Upper lobe of right lung (tissue), 1 donor: ENCODE measurements at regions not wholly inside any gene's neighbourhood (a gene's known extent, or its start where the extent isn't known, plus 50 kb on each side); places are given as distances from the start of the nearest gene placed in this dataset.

Source experiments
- ATAC-seq: fragments of 200-7000 bp; cut with Tn5 transposase; one replicate; pipeline ENCODE4 v1.9.1; 2020; ENCODE audit warnings: mild to moderate bottlenecking, moderate library complexity
- DNase-seq: peaks from one replicate; pipeline ENCODE4 v3.0.0-alpha.2; 2020
- H3K27ac ChIP-seq: fragments of 200-600 bp; one replicate; pipeline ENCODE4 v1.8.0; 2022
- H3K27me3 ChIP-seq: fragments of 200-600 bp; one replicate; pipeline ENCODE4 v1.8.0; 2022; ENCODE audit warnings: mild to moderate bottlenecking
- H3K36me3 ChIP-seq: fragments of 200-600 bp; one replicate; pipeline ENCODE4 v1.8.0; 2022
- H3K4me1 ChIP-seq: fragments of 200-600 bp; one replicate; pipeline ENCODE4 v1.8.0; 2022
- H3K4me3 ChIP-seq: fragments of 200-600 bp; one replicate; pipeline ENCODE4 v1.8.0; 2022; ENCODE audit warnings: mild to moderate bottlenecking
- H3K9me3 ChIP-seq: fragments of 200-600 bp; one replicate; pipeline ENCODE4 v1.8.0; 2022
- CTCF ChIP-seq: fragments of 200-600 bp; IDR thresholded peaks from one replicate; pipeline ENCODE4 v1.8.0; 2022; ENCODE audit warnings: antibody characterized with exemption
- intact Hi-C: fragments of 100-400 bp; cut with DNase I; formaldehyde crosslinking; loops from one replicate; pipeline ENCODE4 v1.11.0; 2022
- donor health status: DM: no; HTN: yes; CAD: no; lungs with severe emphysema.

DNA sequence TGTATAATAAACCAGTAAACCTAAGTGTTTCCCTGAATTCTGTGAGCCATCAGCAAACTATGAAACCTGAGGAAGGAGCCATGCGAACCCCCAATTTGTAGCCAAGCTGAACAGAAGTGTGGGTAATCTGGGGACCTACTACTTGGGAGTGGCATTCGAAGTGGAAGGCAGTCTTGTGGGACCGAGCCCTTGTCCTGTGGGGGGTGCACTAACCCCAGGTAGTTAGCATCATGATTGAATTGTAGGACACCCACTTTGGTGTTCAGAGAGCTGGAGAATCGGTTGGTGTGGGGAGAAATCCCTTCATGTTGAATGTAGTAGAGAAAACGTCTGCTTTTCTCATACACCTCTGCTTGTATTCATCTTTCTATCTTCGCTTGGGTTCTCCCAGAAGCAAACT lies 79.7 kb upstream of the CPHXL start:
- no peaks in the 10 kb centered on the region for H3K4me1 ChIP-seq
- ATAC-seq (no peak), DNase-seq (no peak)
- H3K27ac ChIP-seq = no peak overlapping the region
- no peak overlapping the region for H3K4me3 ChIP-seq
- H3K27me3 ChIP-seq = no peaks in the 10 kb centered on the region
- no peaks in the 10 kb centered on the region for H3K36me3 ChIP-seq
- TF ChIP-seq CTCF = no peak
- intact Hi-C loops = no loop called here
- no peaks in the 10 kb centered on the region for H3K9me3 ChIP-seq

GRCh38 chr16:75806487-75806886 lies 80.2 kb upstream of the CPHXL start:
- Histone ChIP-seq H3K27ac (no peak overlapping the region), H3K27me3 (no peaks in the 10 kb centered on the region), H3K36me3 (no peaks in the 10 kb centered on the region), H3K9me3 (no peaks in the 10 kb centered on the region), H3K4me3 (no peak overlapping the region), H3K4me1 (no peaks in the 10 kb centered on the region)
- no peak for TF ChIP-seq CTCF
- intact Hi-C loops = no loop called here
- DNase-seq (no peak), ATAC-seq (no peak)

- no peaks in the 10 kb centered on the region for H3K9me3 ChIP-seq
- no peaks in the 10 kb centered on the region for H3K27me3 ChIP-seq
- H3K36me3 ChIP-seq = no peaks in the 10 kb centered on the region
- DNase-seq (no peak), ATAC-seq (no peak)
- intact Hi-C loops = no loop called here
- no peak overlapping the region for H3K27ac ChIP-seq
- TF ChIP-seq CTCF = no peak
- H3K4me3 ChIP-seq = no peak overlapping the region
- no peaks in the 10 kb centered on the region for H3K4me1 ChIP-seq
Observed at GRCh38 chr16:75810342-75810741, 84.1 kb upstream of the CPHXL start.

DNA sequence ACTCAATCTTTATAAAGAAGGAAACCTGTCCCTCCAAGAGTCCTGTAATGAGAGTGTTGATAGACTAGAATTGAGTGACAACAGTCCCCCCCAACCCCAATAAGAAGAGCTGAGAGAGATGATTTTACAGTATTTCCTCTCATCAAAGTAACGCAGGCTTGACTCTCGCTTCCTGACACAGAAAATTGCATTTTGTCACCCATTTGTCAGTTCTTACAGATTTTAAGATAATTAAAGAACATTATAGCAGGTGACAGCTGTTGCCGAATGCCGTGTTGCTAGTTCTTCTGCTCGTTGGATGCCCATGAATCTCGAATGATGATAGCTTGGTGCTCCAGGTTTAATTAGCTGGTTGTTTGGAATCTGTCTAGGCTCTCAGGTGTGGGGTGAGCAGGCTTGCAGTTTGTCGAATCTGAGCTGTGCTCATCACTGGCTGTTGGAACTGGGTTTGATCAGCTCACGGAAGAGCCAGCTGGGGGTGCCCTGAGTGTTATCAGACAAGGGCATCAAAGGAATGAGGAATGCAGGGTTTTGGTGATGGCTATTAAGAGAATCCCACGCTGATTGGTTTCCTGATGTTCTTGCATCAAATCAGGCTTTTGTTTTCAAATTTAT lies 84.8 kb upstream of the CPHXL start:
- intact Hi-C loops = no loop called here
- no peaks in the 10 kb centered on the region for H3K27me3 ChIP-seq
- no peak for TF ChIP-seq CTCF
- DNase-seq (no peak), ATAC-seq (no peak)
- no peak overlapping the region for H3K4me3 ChIP-seq
- H3K27ac ChIP-seq = no peak overlapping the region
- no peaks in the 10 kb centered on the region for H3K9me3 ChIP-seq
- no peaks in the 10 kb centered on the region for H3K4me1 ChIP-seq
- no peaks in the 10 kb centered on the region for H3K36me3 ChIP-seq

- no peaks in the 10 kb centered on the region for H3K27me3 ChIP-seq
- H3K36me3 ChIP-seq = no peaks in the 10 kb centered on the region
- ATAC-seq = no peak
- intact Hi-C loops = no loop called here
- TF ChIP-seq CTCF = no peak
- no peaks in the 10 kb centered on the region for H3K4me1 ChIP-seq
- no peak overlapping the region for H3K4me3 ChIP-seq
- no peak for DNase-seq
- no peak overlapping the region for H3K27ac ChIP-seq
- no peaks in the 10 kb centered on the region for H3K9me3 ChIP-seq
Observed at GRCh38 chr16:75818491-75818890, 92.2 kb upstream of the CPHXL start.

- no peak overlapping the region for H3K27ac ChIP-seq
- DNase-seq (no peak), ATAC-seq (no peak)
- no peaks in the 10 kb centered on the region for H3K36me3 ChIP-seq
- H3K27me3 ChIP-seq = no peaks in the 10 kb centered on the region
- TF ChIP-seq CTCF = no peak
- no peaks in the 10 kb centered on the region for H3K4me1 ChIP-seq
- H3K9me3 ChIP-seq = no peaks in the 10 kb centered on the region
- intact Hi-C loops = no loop called here
- no peak overlapping the region for H3K4me3 ChIP-seq
Observed at GRCh38 chr16:75820672-75821071, 94.4 kb upstream of the CPHXL start.
